Neural progenitor cell (in vitro differentiated cells): ENCODE measurements at regions not wholly inside any gene's neighbourhood (a gene's known extent, or its start where the extent isn't known, plus 50 kb on each side); places are given as distances from the start of the nearest gene placed in this dataset.

Experiments
- DNase-seq: peaks from one replicate; pipeline ENCODE4 v3.0.0-alpha.2; 2016; ENCODE audit warnings: low spot score
- H2AFZ ChIP-seq: fragments of 200-600 bp; sonication (generic); replicated peaks from 2 replicates; pipeline ENCODE4 v1.6.1; 2016; ENCODE audit warnings: antibody characterized with exemption
- H3F3A ChIP-seq: fragments of 200-600 bp; sonication (generic); 2 replicates; pipeline ENCODE4 v1.6.1; 2016; ENCODE audit warnings: antibody characterized with exemption, low read depth
- H3K27ac ChIP-seq: fragments of 200-600 bp; sonication (generic); 2 replicates; pipeline ENCODE4 v1.5.1; 2016; ENCODE audit warnings: mild to moderate bottlenecking
- H3K27me3 ChIP-seq: fragments of 200-600 bp; sonication (generic); 2 replicates; pipeline ENCODE4 v1.6.1; 2016; ENCODE audit warnings: mild to moderate bottlenecking, moderate library complexity
- H3K36me3 ChIP-seq: fragments of 200-600 bp; sonication (generic); 2 replicates; pipeline ENCODE4 v1.5.1; 2016
- H3K4me1 ChIP-seq: fragments of 200-600 bp; sonication (generic); 2 replicates; pipeline ENCODE4 v1.6.1; 2016; ENCODE audit warnings: mixed run types
- H3K4me2 ChIP-seq: fragments of 200-600 bp; sonication (generic); 2 replicates; pipeline ENCODE4 v1.6.1; 2016
- H3K4me3 ChIP-seq: fragments of 200-600 bp; sonication (generic); 2 replicates; pipeline ENCODE4 v1.5.1; 2016
- H3K79me2 ChIP-seq: fragments of 200-600 bp; sonication (generic); 2 replicates; pipeline ENCODE4 v1.6.1; 2016; ENCODE audit warnings: low read depth
- H3K9ac ChIP-seq: fragments of 200-600 bp; sonication (generic); 2 replicates; pipeline ENCODE4 v1.6.1; 2016
- H3K9me3 ChIP-seq: fragments of 200-600 bp; sonication (generic); 2 replicates; pipeline ENCODE4 v1.5.1; 2016; ENCODE audit warnings: low read depth
- H4K20me1 ChIP-seq: fragments of 200-600 bp; sonication (generic); 2 replicates; pipeline ENCODE4 v1.6.1; 2016; ENCODE audit warnings: low read depth
- H3K27ac Mint-ChIP-seq: 3 replicates; pipeline ENCODE4 v1.8.0; 2021; ENCODE audit warnings: mixed read lengths
- H3K27me3 Mint-ChIP-seq: 2 replicates; pipeline ENCODE4 v1.8.0; 2022; ENCODE audit warnings: low read depth, mild to moderate bottlenecking, inconsistent platforms, moderate library complexity, mixed read lengths; ENCODE audit not compliant: insufficient read depth
- H3K36me3 Mint-ChIP-seq: 3 replicates; pipeline ENCODE4 v1.8.0; 2021; ENCODE audit warnings: mixed read lengths
- H3K4me1 Mint-ChIP-seq: 3 replicates; pipeline ENCODE4 v1.8.0; 2021; ENCODE audit warnings: mixed read lengths
- H3K4me3 Mint-ChIP-seq: 3 replicates; pipeline ENCODE4 v1.8.0; 2021; ENCODE audit warnings: mild to moderate bottlenecking, moderate library complexity, mixed read lengths
- H3K9me3 Mint-ChIP-seq: 3 replicates; pipeline ENCODE4 v1.8.0; 2020; ENCODE audit warnings: mixed read lengths
- EZH2 ChIP-seq: fragments of 200-600 bp; sonication (generic); IDR thresholded peaks from 2 replicates; pipeline ENCODE4 v1.6.1; 2017; ENCODE audit warnings: antibody characterized with exemption, mild to moderate bottlenecking, moderate library complexity
- EZH2phosphoT487 ChIP-seq: fragments of 200-600 bp; sonication (generic); IDR thresholded peaks from 2 replicates; pipeline ENCODE4 v1.6.1; 2017; ENCODE audit warnings: antibody characterized with exemption
- TF ChIP-seq, protein P1 (sequence below): fragments of 200-600 bp; sonication (generic); IDR thresholded peaks from 2 replicates; pipeline ENCODE4 v1.5.1; 2017; ENCODE audit warnings: antibody characterized with exemption, mild to moderate bottlenecking

DNA sequence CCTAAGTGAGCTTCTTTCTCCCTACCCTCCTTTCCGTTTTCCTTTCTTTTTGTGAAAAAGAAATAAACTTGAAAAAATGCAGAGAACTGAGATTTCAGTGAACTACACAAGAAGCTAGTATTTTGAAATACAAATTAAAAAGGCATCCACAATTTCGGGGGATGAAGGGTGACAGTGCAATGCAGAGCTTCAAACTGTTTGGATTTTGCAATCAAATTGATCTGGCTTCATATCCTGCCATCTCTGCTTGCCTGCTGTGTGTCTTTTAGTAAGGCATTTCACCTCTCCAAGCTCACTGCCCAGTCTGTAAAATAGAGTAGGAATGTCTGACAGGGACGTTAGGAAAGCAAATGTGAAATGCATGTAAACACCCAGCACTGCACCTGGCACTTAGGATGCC, 258.0 kb downstream of the HACE1 start:
- no peak overlapping the region for H3K4me3 ChIP-seq
- Mint-ChIP-seq H3K27ac (no peak overlapping the region), H3K4me1 (peaks cover 48% of the 10 kb centered on the region), H3K36me3 (no peaks in the 10 kb centered on the region), H3K4me3 (no peak overlapping the region), H3K27me3 (no peaks in the 10 kb centered on the region), H3K9me3 (no peaks in the 10 kb centered on the region)
- H3F3A ChIP-seq: no peaks in the 10 kb centered on the region
- H4K20me1 ChIP-seq: no peaks in the 10 kb centered on the region
- H3K4me2 ChIP-seq: no peak overlapping the region
- H3K79me2 ChIP-seq: no peaks in the 10 kb centered on the region
- no peaks in the 10 kb centered on the region for H3K36me3 ChIP-seq
- no peak overlapping the region for H3K27ac ChIP-seq
- H3K4me1 ChIP-seq: peaks cover 22% of the 10 kb centered on the region
- H3K9me3 ChIP-seq: no peaks in the 10 kb centered on the region
- no peak overlapping the region for H3K9ac ChIP-seq
- H2AFZ ChIP-seq: no peak overlapping the region
- TF ChIP-seq EZH2phosphoT487: no peak
- TF ChIP-seq, protein P1, sequence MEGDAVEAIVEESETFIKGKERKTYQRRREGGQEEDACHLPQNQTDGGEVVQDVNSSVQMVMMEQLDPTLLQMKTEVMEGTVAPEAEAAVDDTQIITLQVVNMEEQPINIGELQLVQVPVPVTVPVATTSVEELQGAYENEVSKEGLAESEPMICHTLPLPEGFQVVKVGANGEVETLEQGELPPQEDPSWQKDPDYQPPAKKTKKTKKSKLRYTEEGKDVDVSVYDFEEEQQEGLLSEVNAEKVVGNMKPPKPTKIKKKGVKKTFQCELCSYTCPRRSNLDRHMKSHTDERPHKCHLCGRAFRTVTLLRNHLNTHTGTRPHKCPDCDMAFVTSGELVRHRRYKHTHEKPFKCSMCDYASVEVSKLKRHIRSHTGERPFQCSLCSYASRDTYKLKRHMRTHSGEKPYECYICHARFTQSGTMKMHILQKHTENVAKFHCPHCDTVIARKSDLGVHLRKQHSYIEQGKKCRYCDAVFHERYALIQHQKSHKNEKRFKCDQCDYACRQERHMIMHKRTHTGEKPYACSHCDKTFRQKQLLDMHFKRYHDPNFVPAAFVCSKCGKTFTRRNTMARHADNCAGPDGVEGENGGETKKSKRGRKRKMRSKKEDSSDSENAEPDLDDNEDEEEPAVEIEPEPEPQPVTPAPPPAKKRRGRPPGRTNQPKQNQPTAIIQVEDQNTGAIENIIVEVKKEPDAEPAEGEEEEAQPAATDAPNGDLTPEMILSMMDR: no peak
- no peak for TF ChIP-seq EZH2
- H3K27me3 ChIP-seq: no peaks in the 10 kb centered on the region
- no peak for DNase-seq

DNA sequence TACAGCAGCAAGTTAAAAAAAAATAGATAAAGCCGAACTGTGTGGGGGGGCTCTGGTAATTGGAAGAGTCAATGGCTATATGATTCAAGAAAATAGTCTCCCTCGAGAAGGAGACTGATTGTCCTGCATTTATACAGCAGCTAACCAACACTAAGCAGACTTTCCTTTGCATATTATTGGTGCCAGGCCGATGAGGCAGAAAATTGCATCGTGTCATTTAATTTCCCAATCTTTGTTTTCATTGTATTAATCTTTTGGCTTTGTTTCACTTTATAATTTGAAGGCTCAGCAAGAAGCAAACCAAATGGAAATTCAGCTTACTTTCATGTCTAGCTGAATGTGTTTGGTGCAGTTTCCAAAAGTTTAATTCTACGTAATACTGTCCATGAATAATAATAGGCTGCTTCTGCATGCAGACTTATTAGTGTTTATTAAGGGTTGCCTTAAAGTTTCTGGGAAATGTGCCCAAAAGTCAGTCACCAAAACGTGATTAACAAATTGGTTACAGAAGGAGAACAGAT, 258.5 kb downstream of the HACE1 start:
- Histone ChIP-seq H4K20me1 (no peaks in the 10 kb centered on the region), H3K4me1 (peaks cover 17% of the 10 kb centered on the region), H3K4me3 (no peak overlapping the region), H3K36me3 (no peaks in the 10 kb centered on the region), H3F3A (no peaks in the 10 kb centered on the region), H3K9me3 (no peaks in the 10 kb centered on the region), H3K4me2 (no peak overlapping the region), H2AFZ (no peak overlapping the region), H3K27ac (no peak overlapping the region), H3K27me3 (no peaks in the 10 kb centered on the region), H3K9ac (no peak overlapping the region), H3K79me2 (no peaks in the 10 kb centered on the region)
- Mint-ChIP-seq H3K27me3 (no peaks in the 10 kb centered on the region), H3K27ac (no peak overlapping the region), H3K36me3 (no peaks in the 10 kb centered on the region), H3K4me3 (no peak overlapping the region), H3K4me1 (peaks cover 43% of the 10 kb centered on the region), H3K9me3 (no peaks in the 10 kb centered on the region)
- TF ChIP-seq, protein P1: no peak
- TF ChIP-seq EZH2 (no peak), EZH2phosphoT487 (no peak)
- DNase-seq: no peak

DNA sequence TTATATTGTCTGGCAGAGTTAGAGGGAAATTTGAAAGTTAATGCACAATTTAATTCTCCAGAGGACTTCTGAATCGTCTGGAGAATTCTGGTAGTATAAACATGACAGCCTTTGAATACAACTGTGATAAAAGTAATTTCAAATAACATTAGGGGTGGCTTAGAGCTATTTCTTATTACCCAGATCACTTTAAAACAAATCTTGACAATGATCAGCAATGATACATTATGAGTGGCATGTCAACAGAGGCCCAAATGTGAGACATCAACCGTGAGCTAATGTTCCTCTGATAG, 259.1 kb downstream of the HACE1 start:
- Histone ChIP-seq H3K4me2 (no peak overlapping the region), H3K4me3 (no peak overlapping the region), H2AFZ (no peak overlapping the region), H3K4me1 (peaks cover 12% of the 10 kb centered on the region), H4K20me1 (no peaks in the 10 kb centered on the region), H3K9ac (no peak overlapping the region), H3K9me3 (no peaks in the 10 kb centered on the region), H3K27me3 (no peaks in the 10 kb centered on the region), H3F3A (no peaks in the 10 kb centered on the region), H3K27ac (no peak overlapping the region), H3K36me3 (no peaks in the 10 kb centered on the region), H3K79me2 (no peaks in the 10 kb centered on the region)
- peaks cover 1% of the 10 kb centered on the region for H3K27me3 Mint-ChIP-seq
- H3K36me3 Mint-ChIP-seq: no peaks in the 10 kb centered on the region
- no peak overlapping the region for H3K4me3 Mint-ChIP-seq
- H3K27ac Mint-ChIP-seq: no peak overlapping the region
- TF ChIP-seq, protein P1: no peak
- TF ChIP-seq EZH2 (no peak), EZH2phosphoT487 (no peak)
- no peak for DNase-seq
- no peaks in the 10 kb centered on the region for H3K9me3 Mint-ChIP-seq
- H3K4me1 Mint-ChIP-seq: peaks cover 40% of the 10 kb centered on the region
